K562 (cell line): ENCODE measurements at regions not wholly inside any gene's neighbourhood (a gene's known extent, or its start where the extent isn't known, plus 50 kb on each side); places are given as distances from the start of the nearest gene placed in this dataset.

Experiments
- ATAC-seq: fragments of 200-7000 bp; cut with Tn5 transposase; 3 replicates; pipeline ENCODE4 v1.9.1; 2020; ENCODE audit warnings: moderate library complexity
- BruUV-seq: library from RNA; stranded (reverse); fragments of 400-500 nt; replicated peaks from 2 replicates; lab custom pipeline; 2021; lab: Mats Ljungman, UMichigan
- CTCF ChIA-PET: fragments of 300-600 bp; formaldehyde crosslinking; extraction: SDS; loops from one replicate; lab custom pipeline; 2021; ENCODE audit warnings: low intra/inter-chr PET ratio; lab: Yijun Ruan, JAX
- POLR2A ChIA-PET: fragments of 300-600, 350-650 bp; sonication (Branson Sonifier 250); formaldehyde crosslinking; extraction: SDS; loops from one replicate; lab custom pipeline; 2021; ENCODE audit warnings: antibody characterized with exemption, inconsistent platforms; lab: Yijun Ruan, JAX
- DNase-seq, 4 experiments: peaks; one replicate each; pipeline versions ENCODE4 v3.0.0 to v3.0.0-alpha.2; 2011 to 2018; ENCODE audit warnings: low spot score in 3 of 4, mixed read lengths in 3 of 4; ENCODE audit errors: extremely low read depth in 1 of 4
- FAIRE-seq: peaks from 2 replicates; lab custom pipeline; 2011; peaks lifted over from hg19 to GRCh38; lab: Jason Lieb, UNC
- H2AFZ ChIP-seq: 2 replicates; pipeline ENCODE4 v1.6.0; 2011; ENCODE audit warnings: low read depth, low read length, control low read depth, inconsistent platforms
- H3K27ac ChIP-seq: fragments of 200-600 bp; 3 replicates; pipeline ENCODE4 v1.8.0; 2011; ENCODE audit warnings: low read depth, mild to moderate bottlenecking, control low read depth, inconsistent platforms, low read length, moderate library complexity, mixed read lengths; ENCODE audit errors: extremely low read depth
- H3K27me3 ChIP-seq, 2 experiments: fragments of 300-600 bp in 1 of 2; 2 replicates in 1 of 2; 3 replicates in 1 of 2; pipeline versions ENCODE4 v1.6.0 to v1.8.0; 2011; ENCODE audit warnings: inconsistent platforms in 2 of 2, low read length in 2 of 2, mild to moderate bottlenecking in 1 of 2, mixed read lengths in 1 of 2, moderate library complexity in 1 of 2; ENCODE audit not compliant: control insufficient read depth in 2 of 2, insufficient read depth in 2 of 2
- H3K36me3 ChIP-seq: fragments of 300-600 bp; 3 replicates; pipeline ENCODE4 v1.8.0; 2011; ENCODE audit warnings: mild to moderate bottlenecking, low read length, inconsistent platforms; ENCODE audit not compliant: control insufficient read depth, insufficient read depth
- H3K4me1 ChIP-seq, 2 experiments: fragments of 200-600 bp in 1 of 2; replicated peaks in 1 of 2; 2 replicates in 1 of 2; 3 replicates in 1 of 2; pipeline versions ENCODE4 v1.5.1 to v1.8.0; 2011; ENCODE audit warnings: inconsistent platforms in 2 of 2, low read length in 2 of 2, mild to moderate bottlenecking in 1 of 2, mixed read lengths in 1 of 2, moderate library complexity in 1 of 2; ENCODE audit not compliant: control insufficient read depth in 2 of 2, insufficient read depth in 2 of 2
- H3K4me2 ChIP-seq: 2 replicates; pipeline ENCODE4 v1.6.1; 2011; ENCODE audit warnings: low read length, control low read depth, inconsistent platforms, mixed read lengths; ENCODE audit not compliant: insufficient read depth
- H3K4me3 ChIP-seq: fragments of 200-600 bp; sonication (generic), shearing (Covaris generic); 2 replicates; pipeline ENCODE4 v1.5.1; 2016; ENCODE audit warnings: control low read depth, inconsistent platforms
- H3K79me2 ChIP-seq: fragments of 200-600 bp; 3 replicates; pipeline ENCODE4 v1.8.0; 2011; ENCODE audit warnings: low read length, inconsistent platforms; ENCODE audit not compliant: control insufficient read depth, insufficient read depth
- H3K9ac ChIP-seq, 2 experiments: 2 replicates each; pipeline versions ENCODE4 v1.6.0 to v1.6.1; 2011; ENCODE audit warnings: low read depth in 2 of 2, low read length in 2 of 2, control low read depth in 1 of 2, inconsistent platforms in 1 of 2, mild to moderate bottlenecking in 1 of 2, mixed read lengths in 1 of 2; ENCODE audit not compliant: insufficient read depth in 1 of 2
- H3K9me1 ChIP-seq: one replicate; pipeline ENCODE4 v1.6.0; 2011; ENCODE audit warnings: inconsistent platforms, mild to moderate bottlenecking, low read length, moderate library complexity; ENCODE audit not compliant: control insufficient read depth, insufficient read depth
- H3K9me3 ChIP-seq: replicated peaks from 2 replicates; pipeline ENCODE4 v1.5.1; 2011; ENCODE audit warnings: low read depth, low read length, inconsistent platforms; ENCODE audit not compliant: control insufficient read depth, insufficient read depth
- H4K20me1 ChIP-seq: replicated peaks from 2 replicates; pipeline ENCODE4 v1.6.1; 2011; ENCODE audit warnings: low read length, inconsistent platforms, mixed read lengths; ENCODE audit not compliant: control insufficient read depth, insufficient read depth
- EHMT2 ChIP-seq: fragments of 450-650 bp; IDR thresholded peaks from 2 replicates; pipeline ENCODE4 v1.6.1; 2018; ENCODE audit warnings: antibody characterized with exemption
- POLR2AphosphoS2 ChIP-seq: IDR thresholded peaks from 2 replicates; pipeline ENCODE4 v1.6.1; 2012; ENCODE audit warnings: low read length, improper control_type of control experiment
- RAD51 ChIP-seq: fragments of 450-650 bp; IDR thresholded peaks from 2 replicates; pipeline ENCODE4 v1.7.1; 2016; ENCODE audit warnings: low read depth, mild to moderate bottlenecking, borderline replicate concordance
- RBM22 ChIP-seq: fragments of 200-400 bp; formaldehyde crosslinking; IDR thresholded peaks from 2 replicates; pipeline ENCODE4 v1.6.1; 2018; ENCODE audit warnings: low read length, low read depth; ENCODE audit not compliant: poor library complexity, severe bottlenecking
- SMAD2 ChIP-seq: fragments of 150-350 bp; IDR thresholded peaks from 2 replicates; pipeline ENCODE4 v1.6.1; 2014; ENCODE audit warnings: low read depth, mild to moderate bottlenecking, low read length
- SMC3 ChIP-seq: conservative IDR thresholded peaks from 2 replicates; pipeline ENCODE4 v1.6.1; 2011; ENCODE audit warnings: low read depth, low read length, improper control_type of control experiment; ENCODE audit not compliant: insufficient read depth
- SREBF1 ChIP-seq: fragments of 150-350 bp; IDR thresholded peaks from 2 replicates; pipeline ENCODE4 v1.6.1; 2014; ENCODE audit warnings: antibody characterized with exemption, low read depth, low read length, borderline replicate concordance
- SRSF7 ChIP-seq: fragments of 200-400 bp; formaldehyde crosslinking; optimal IDR thresholded peaks from 2 replicates; pipeline ENCODE3; 2017; ENCODE audit warnings: mild to moderate bottlenecking, low read depth, low read length
- TAF15 ChIP-seq: fragments of 200-400 bp; formaldehyde crosslinking; IDR thresholded peaks from 2 replicates; pipeline ENCODE4 v1.6.1; 2017; ENCODE audit warnings: mild to moderate bottlenecking, low read depth, low read length, moderate library complexity
- TEAD1 ChIP-seq, 2 experiments: fragments of 450-650 bp in 1 of 2; sonication (generic) in 1 of 2; formaldehyde crosslinking; IDR thresholded peaks; 2 replicates each; pipeline versions ENCODE4 v1.4.0 to v1.8.0; 2020 to 2022; ENCODE audit warnings: mild to moderate bottlenecking in 2 of 2, missing genetic modification reagents in 1 of 2
- TEAD2 ChIP-seq: fragments of 450-650 bp; IDR thresholded peaks from 2 replicates; pipeline ENCODE4 v1.6.1; 2016; ENCODE audit warnings: missing genetic modification characterization, control low read depth, missing compliant biosample characterization
- UBTF ChIP-seq, 2 experiments: IDR thresholded peaks; 2 replicates each; pipeline ENCODE4 v1.6.1; 2012; ENCODE audit warnings: improper control_type of control experiment in 2 of 2, low read depth in 2 of 2, low read length in 2 of 2, borderline replicate concordance in 1 of 2
- VEZF1 ChIP-seq: fragments of 200-800 bp; sonication (Bioruptor generic); IDR thresholded peaks from 2 replicates; pipeline ENCODE4 v1.6.1; 2017; ENCODE audit warnings: missing genetic modification characterization, missing compliant biosample characterization
- YBX1 ChIP-seq: fragments of 450-650 bp; IDR thresholded peaks from 2 replicates; pipeline ENCODE4 v1.7.1; 2016; ENCODE audit warnings: mild to moderate bottlenecking
- YY1 ChIP-seq, 3 experiments: IDR thresholded peaks; 2 replicates each; pipeline ENCODE4 v1.6.1; 2011; ENCODE audit warnings: low read length in 2 of 3, mild to moderate bottlenecking in 2 of 3, moderate library complexity in 2 of 3, borderline replicate concordance in 1 of 3, control low read depth in 1 of 3, low read depth in 1 of 3; ENCODE audit not compliant: insufficient read depth in 3 of 3, insufficient replicate concordance in 2 of 3, control insufficient read depth in 1 of 3, insufficient read length in 1 of 3; ENCODE audit errors: extremely low read depth in 1 of 3
- ZNF212 ChIP-seq: fragments of 450-650 bp; formaldehyde crosslinking; IDR thresholded peaks from 2 replicates; pipeline ENCODE4 v1.4.0; 2020; ENCODE audit warnings: mild to moderate bottlenecking
- ZNF239 ChIP-seq: fragments of 250-450 bp; sonication (Bioruptor Pico); IDR thresholded peaks from 2 replicates; pipeline ENCODE4 v1.4.0; 2020; ENCODE audit warnings: mild to moderate bottlenecking
- ZNF431 ChIP-seq: sonication (generic); formaldehyde crosslinking; IDR thresholded peaks from 2 replicates; pipeline ENCODE4 v1.8.0; 2022; ENCODE audit warnings: mild to moderate bottlenecking, missing genetic modification reagents
- ZNF696 ChIP-seq: fragments of 250-450 bp; sonication (Bioruptor Pico); conservative IDR thresholded peaks from 2 replicates; pipeline ENCODE4 v1.4.0; 2020; ENCODE audit warnings: mild to moderate bottlenecking, moderate library complexity
- WGBS: fragments of 100-300 bp; shearing (Covaris generic); methylation state at CpG from one replicate; pipeline ENCODE4 v1.1.6; 2016; ENCODE audit warnings: low coverage, mixed read lengths; ENCODE audit not compliant: insufficient coverage; ENCODE audit errors: missing lambda C conversion rate; 5-methylcytosine and 5-hydroxymethylcytosine counted together
- in situ Hi-C: fragments of 300-500 bp; cut with MboI; formaldehyde crosslinking; loops from 4 replicates; pipeline ENCODE4 v1.15.0; 2018; ENCODE audit warnings: inconsistent platforms, mixed read lengths
- intact Hi-C: fragments of 100-400 bp; cut with micrococcal nuclease; formaldehyde crosslinking; loops from 2 replicates; pipeline ENCODE4 v1.14.2; 2022

DNA sequence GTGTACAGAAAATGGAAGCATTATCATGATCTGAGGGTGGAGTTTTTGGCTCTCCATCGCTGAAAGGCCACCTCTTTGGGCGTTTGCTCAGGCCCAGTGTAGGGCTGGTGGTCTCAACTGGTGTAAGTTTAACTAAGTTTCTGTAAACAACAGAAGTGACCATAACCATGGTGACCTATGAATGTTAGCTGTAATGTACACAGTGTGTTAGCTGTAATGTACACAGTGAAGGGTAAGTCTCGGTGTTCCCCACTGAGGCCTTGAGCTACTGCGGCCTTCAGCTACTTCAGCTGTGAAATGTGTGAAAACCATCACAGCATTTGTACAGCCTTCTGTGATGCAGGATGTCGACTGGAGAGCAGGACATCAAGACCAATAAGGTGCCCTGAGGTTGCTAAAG is 185.2 kb downstream of the MYLK4 start (continued):
- no peak for TF ChIP-seq POLR2AphosphoS2

- DNase-seq (no peak), FAIRE-seq (no peak), ATAC-seq (no peak)
- no peak overlapping the region for H3K4me2 ChIP-seq
- in situ Hi-C loops: no loop called here
- ChIA-PET POLR2A (no interaction called here), CTCF (no interaction called here)
- H3K9me1 ChIP-seq: no peaks in the 10 kb centered on the region
- no peak overlapping the region for H3K9ac ChIP-seq
- BruUV-seq: no TSS peak
- WGBS: 2% methylated on average over 6 of the region's 6 CpGs
- no peak overlapping the region for H3K27ac ChIP-seq
- no peaks in the 10 kb centered on the region for H3K79me2 ChIP-seq
- no peaks in the 10 kb centered on the region for H3K4me1 ChIP-seq
- H4K20me1 ChIP-seq: no peaks in the 10 kb centered on the region
- no peak overlapping the region for H3K4me3 ChIP-seq
- no peaks in the 10 kb centered on the region for H3K36me3 ChIP-seq
- no peaks in the 10 kb centered on the region for H3K9me3 ChIP-seq
- TF ChIP-seq UBTF (IDR thresholded peaks at IDR 0.05; ENCODE audit: borderline replicate concordance in 1 of 2, low read depth in 2 of 2, low read length in 2 of 2) (no peak), TEAD2 (tag) (no peak), RBM22 (no peak), TEAD1 (CRISPR knock-in tag; IDR thresholded peaks at IDR 0.05) (no peak), EHMT2 (no peak), VEZF1 (CRISPR knock-in tag) (no peak), ZNF239 (CRISPR knock-in tag) (no peak), RAD51 (no peak), SMAD2 (no peak), YBX1 (no peak), SREBF1 (no peak), ZNF696 (CRISPR knock-in tag) (no peak), SMC3 (no peak), YY1 (IDR thresholded peaks at IDR 0.05; ENCODE audit: borderline replicate concordance in 1 of 3, control insufficient read depth in 1 of 3, extremely low read depth in 1 of 3, insufficient read depth in 3 of 3, insufficient read length in 1 of 3, insufficient replicate concordance in 2 of 3, low read depth in 1 of 3, low read length in 2 of 3) (no peak), SRSF7 (no peak), TAF15 (no peak), ZNF212 (CRISPR knock-in tag) (no peak), ZNF431 (CRISPR knock-in tag) (no peak)
- intact Hi-C loops: no loop called here
- H2AFZ ChIP-seq: no peak overlapping the region
- peaks cover 17% of the 10 kb centered on the region in 2 experiments for H3K27me3 ChIP-seq
Measured at GRCh38 chr6:2563635-2564034, 187.1 kb downstream of the MYLK4 start.
